MM.1S (cell line): ENCODE measurements at regions not wholly inside any gene's neighbourhood (a gene's known extent, or its start where the extent isn't known, plus 50 kb on each side); places are given as distances from the start of the nearest gene placed in this dataset.

Experiments
- DNase-seq: peaks from one replicate; pipeline ENCODE4 v3.0.0-alpha.2; 2015
- H2AFZ ChIP-seq: fragments of 300-600 bp; sonication (generic); 2 replicates; pipeline ENCODE4 v1.6.0; 2016; ENCODE audit warnings: antibody characterized with exemption, low read length
- H3F3A ChIP-seq: fragments of 300-600 bp; sonication (generic); 2 replicates; pipeline ENCODE4 v1.6.1; 2016; ENCODE audit warnings: mild to moderate bottlenecking, antibody characterized with exemption, low read length, moderate library complexity, mixed read lengths; ENCODE audit not compliant: insufficient read depth
- H3K27ac ChIP-seq: fragments of 300-600 bp; sonication (generic); 2 replicates; pipeline ENCODE4 v1.5.1; 2016; ENCODE audit warnings: mild to moderate bottlenecking, low read length
- H3K27me3 ChIP-seq: fragments of 300-600 bp; sonication (generic); replicated peaks from 2 replicates; pipeline ENCODE4 v1.6.0; 2016; ENCODE audit warnings: low read length; ENCODE audit not compliant: insufficient read depth
- H3K36me3 ChIP-seq: fragments of 300-600 bp; sonication (generic); replicated peaks from 2 replicates; pipeline ENCODE4 v1.6.1; 2016; ENCODE audit warnings: mild to moderate bottlenecking, low read length, mixed read lengths; ENCODE audit not compliant: insufficient read depth
- H3K4me1 ChIP-seq: fragments of 300-600 bp; sonication (generic); 2 replicates; pipeline ENCODE4 v1.6.1; 2016; ENCODE audit warnings: low read length, mixed read lengths
- H3K4me2 ChIP-seq: fragments of 300-600 bp; sonication (generic); 2 replicates; pipeline ENCODE4 v1.6.0; 2016; ENCODE audit warnings: low read depth, low read length
- H3K4me3 ChIP-seq: fragments of 300-600 bp; sonication (generic); 2 replicates; pipeline ENCODE4 v1.5.1; 2016; ENCODE audit warnings: low read length, mixed read lengths
- H3K79me2 ChIP-seq: fragments of 300-600 bp; sonication (generic); 2 replicates; pipeline ENCODE4 v1.6.1; 2016; ENCODE audit warnings: mixed run types, low read length, mixed read lengths
- H3K9ac ChIP-seq: fragments of 300-600 bp; sonication (generic); 2 replicates; pipeline ENCODE4 v1.6.1; 2016; ENCODE audit warnings: low read length, mixed read lengths
- H3K9me2 ChIP-seq: fragments of 300-600 bp; sonication (generic); replicated peaks from 2 replicates; pipeline ENCODE4 v1.6.1; 2016; ENCODE audit warnings: mild to moderate bottlenecking, low read length, mixed read lengths; ENCODE audit not compliant: insufficient read depth
- H3K9me3 ChIP-seq: fragments of 300-600 bp; sonication (generic); replicated peaks from 2 replicates; pipeline ENCODE4 v1.6.1; 2016; ENCODE audit warnings: mild to moderate bottlenecking, low read length, mixed read lengths; ENCODE audit not compliant: insufficient read depth
- H4K20me1 ChIP-seq: fragments of 300-600 bp; sonication (generic); 2 replicates; pipeline ENCODE4 v1.6.1; 2016; ENCODE audit warnings: mild to moderate bottlenecking, low read length, moderate library complexity, mixed read lengths; ENCODE audit not compliant: insufficient read depth
- EZH2 ChIP-seq: fragments of 300-600 bp; sonication (generic); optimal IDR thresholded peaks from 2 replicates; pipeline ENCODE3; 2017; ENCODE audit warnings: low read depth, mild to moderate bottlenecking, antibody characterized with exemption, low read length, mixed read lengths
- EZH2phosphoT487 ChIP-seq: fragments of 300-600 bp; sonication (generic); IDR thresholded peaks from 2 replicates; pipeline ENCODE4 v1.6.1; 2018; ENCODE audit warnings: antibody characterized with exemption, low read length
- TF ChIP-seq, protein P1 (sequence below): fragments of 300-600 bp; sonication (generic); IDR thresholded peaks from 2 replicates; pipeline ENCODE4 v1.5.1; 2016; ENCODE audit warnings: antibody characterized with exemption, low read length, mixed read lengths

DNA sequence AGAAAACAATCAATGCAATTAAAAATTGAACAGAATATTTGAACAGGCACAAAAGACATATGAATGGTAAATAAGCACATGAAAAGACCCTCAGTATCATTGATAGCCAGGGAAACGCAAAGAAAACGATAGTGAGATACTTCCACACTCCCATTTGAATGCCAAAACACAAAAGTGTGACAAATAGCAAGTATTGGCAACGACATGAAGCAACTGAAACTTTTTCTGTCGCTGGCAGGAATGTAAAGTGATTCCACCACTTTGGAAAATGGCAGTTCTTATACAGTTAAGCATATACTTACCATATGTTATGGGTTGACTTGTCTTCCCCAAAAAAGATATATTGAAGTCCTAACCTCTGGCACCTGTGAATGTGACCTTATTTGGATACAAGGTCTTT is 62.9 kb upstream of the NAV2 start:
- H3K9ac ChIP-seq: no peak overlapping the region
- H4K20me1 ChIP-seq: no peaks in the 10 kb centered on the region
- DNase-seq: no peak
- H3K4me3 ChIP-seq: no peak overlapping the region
- no peaks in the 10 kb centered on the region for H3K79me2 ChIP-seq
- no peak overlapping the region for H2AFZ ChIP-seq
- H3K27me3 ChIP-seq: no peaks in the 10 kb centered on the region
- H3K27ac ChIP-seq: no peak overlapping the region
- H3K4me2 ChIP-seq: no peak overlapping the region
- H3K36me3 ChIP-seq: no peaks in the 10 kb centered on the region
- TF ChIP-seq EZH2: no peak
- no peak for TF ChIP-seq EZH2phosphoT487
- TF ChIP-seq, protein P1, sequence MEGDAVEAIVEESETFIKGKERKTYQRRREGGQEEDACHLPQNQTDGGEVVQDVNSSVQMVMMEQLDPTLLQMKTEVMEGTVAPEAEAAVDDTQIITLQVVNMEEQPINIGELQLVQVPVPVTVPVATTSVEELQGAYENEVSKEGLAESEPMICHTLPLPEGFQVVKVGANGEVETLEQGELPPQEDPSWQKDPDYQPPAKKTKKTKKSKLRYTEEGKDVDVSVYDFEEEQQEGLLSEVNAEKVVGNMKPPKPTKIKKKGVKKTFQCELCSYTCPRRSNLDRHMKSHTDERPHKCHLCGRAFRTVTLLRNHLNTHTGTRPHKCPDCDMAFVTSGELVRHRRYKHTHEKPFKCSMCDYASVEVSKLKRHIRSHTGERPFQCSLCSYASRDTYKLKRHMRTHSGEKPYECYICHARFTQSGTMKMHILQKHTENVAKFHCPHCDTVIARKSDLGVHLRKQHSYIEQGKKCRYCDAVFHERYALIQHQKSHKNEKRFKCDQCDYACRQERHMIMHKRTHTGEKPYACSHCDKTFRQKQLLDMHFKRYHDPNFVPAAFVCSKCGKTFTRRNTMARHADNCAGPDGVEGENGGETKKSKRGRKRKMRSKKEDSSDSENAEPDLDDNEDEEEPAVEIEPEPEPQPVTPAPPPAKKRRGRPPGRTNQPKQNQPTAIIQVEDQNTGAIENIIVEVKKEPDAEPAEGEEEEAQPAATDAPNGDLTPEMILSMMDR: no peak
- H3F3A ChIP-seq: no peaks in the 10 kb centered on the region
- H3K4me1 ChIP-seq: no peaks in the 10 kb centered on the region
- H3K9me2 ChIP-seq: no peaks in the 10 kb centered on the region
- no peaks in the 10 kb centered on the region for H3K9me3 ChIP-seq

DNA sequence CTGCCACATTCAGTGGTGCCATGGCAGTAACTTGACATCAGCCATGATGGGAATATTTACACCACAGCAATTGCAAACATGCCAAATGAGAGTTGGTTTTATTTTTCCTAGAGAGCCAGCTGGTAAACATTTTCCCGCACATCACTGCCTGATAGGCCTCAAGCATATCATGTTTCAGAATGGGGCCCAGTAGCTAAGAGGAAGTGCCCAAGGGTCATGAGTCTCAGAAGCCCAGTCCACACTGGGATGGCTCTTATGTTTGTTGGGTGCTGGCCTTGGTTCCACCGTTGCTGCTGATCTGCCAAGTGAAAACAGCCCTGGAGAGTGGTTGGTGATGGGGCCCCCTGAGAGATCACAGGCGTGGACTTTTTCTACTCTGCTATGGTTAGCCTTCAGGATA is 64.3 kb upstream of the NAV2 start:
- H3K4me3 ChIP-seq: no peak overlapping the region
- H3K79me2 ChIP-seq: no peaks in the 10 kb centered on the region
- no peaks in the 10 kb centered on the region for H3K4me1 ChIP-seq
- H2AFZ ChIP-seq: no peak overlapping the region
- H3K36me3 ChIP-seq: no peaks in the 10 kb centered on the region
- H3K4me2 ChIP-seq: no peak overlapping the region
- no peaks in the 10 kb centered on the region for H3K27me3 ChIP-seq
- H4K20me1 ChIP-seq: no peaks in the 10 kb centered on the region
- TF ChIP-seq EZH2: no peak
- TF ChIP-seq, protein P1: no peak
- no peak for TF ChIP-seq EZH2phosphoT487
- no peaks in the 10 kb centered on the region for H3K9me2 ChIP-seq
- H3K27ac ChIP-seq: no peak overlapping the region
- no peaks in the 10 kb centered on the region for H3F3A ChIP-seq
- H3K9me3 ChIP-seq: no peaks in the 10 kb centered on the region
- no peak for DNase-seq
- H3K9ac ChIP-seq: no peak overlapping the region

DNA sequence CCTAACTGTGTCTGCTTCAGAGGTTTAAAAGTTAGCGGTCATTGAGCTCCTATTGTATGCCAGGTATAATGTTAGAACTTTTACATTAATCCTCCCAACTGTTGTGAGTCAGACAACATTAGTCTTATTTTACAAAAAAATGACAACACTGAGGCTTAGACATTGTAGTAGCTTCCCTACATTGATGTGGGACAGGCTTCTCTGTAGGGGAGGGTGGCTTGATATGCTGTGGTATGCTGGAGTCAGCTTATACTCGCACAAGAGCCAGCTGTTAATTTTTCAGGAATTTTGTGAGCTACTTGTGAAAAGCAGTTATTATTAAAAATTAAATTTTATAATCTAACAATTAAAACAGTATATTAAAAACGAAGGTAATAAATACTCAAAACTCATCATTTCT is 64.8 kb upstream of the NAV2 start:
- no peak for DNase-seq
- Histone ChIP-seq H4K20me1 (no peaks in the 10 kb centered on the region), H3K9me2 (no peaks in the 10 kb centered on the region), H3K4me3 (no peak overlapping the region), H3K36me3 (no peaks in the 10 kb centered on the region), H3K4me1 (no peaks in the 10 kb centered on the region), H3K79me2 (no peaks in the 10 kb centered on the region), H2AFZ (no peak overlapping the region), H3K9ac (no peak overlapping the region), H3K27me3 (no peaks in the 10 kb centered on the region), H3F3A (no peaks in the 10 kb centered on the region), H3K27ac (no peak overlapping the region), H3K4me2 (no peak overlapping the region), H3K9me3 (no peaks in the 10 kb centered on the region)
- TF ChIP-seq EZH2phosphoT487: no peak
- TF ChIP-seq, protein P1: no peak
- no peak for TF ChIP-seq EZH2

DNA sequence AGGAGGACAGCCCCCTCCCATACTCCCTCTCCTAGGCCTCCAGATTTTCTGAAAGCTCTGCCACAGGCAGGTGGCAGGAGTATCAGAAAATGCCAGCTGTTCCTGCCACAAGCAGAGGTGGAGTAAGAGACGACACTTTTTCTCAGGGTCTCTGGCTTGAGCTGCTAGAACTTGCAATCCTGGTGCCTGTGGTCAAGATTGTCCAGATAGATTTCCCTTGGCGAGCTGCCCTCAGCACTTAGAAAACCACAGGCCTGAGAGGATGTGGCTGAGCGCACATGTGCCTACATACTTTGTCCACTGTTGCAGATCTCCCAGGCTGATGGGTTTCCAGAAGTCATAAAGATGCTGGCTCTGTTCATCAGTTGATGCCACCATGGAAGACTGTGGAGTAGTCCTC is 65.7 kb upstream of the NAV2 start:
- H3K36me3 ChIP-seq: no peaks in the 10 kb centered on the region
- H2AFZ ChIP-seq: no peak overlapping the region
- H3F3A ChIP-seq: no peaks in the 10 kb centered on the region
- H3K9me3 ChIP-seq: no peaks in the 10 kb centered on the region
- no peak overlapping the region for H3K4me2 ChIP-seq
- no peak overlapping the region for H3K4me3 ChIP-seq
- H3K27me3 ChIP-seq: no peaks in the 10 kb centered on the region
- no peaks in the 10 kb centered on the region for H4K20me1 ChIP-seq
- no peak overlapping the region for H3K9ac ChIP-seq
- DNase-seq: no peak
- H3K4me1 ChIP-seq: no peaks in the 10 kb centered on the region
- H3K27ac ChIP-seq: no peak overlapping the region
- H3K9me2 ChIP-seq: no peaks in the 10 kb centered on the region
- TF ChIP-seq EZH2phosphoT487: no peak
- TF ChIP-seq EZH2: no peak
- TF ChIP-seq, protein P1: no peak
- H3K79me2 ChIP-seq: no peaks in the 10 kb centered on the region
